CD14-positive monocyte (primary cell): ENCODE measurements at regions not wholly inside any gene's neighbourhood (a gene's known extent, or its start where the extent isn't known, plus 50 kb on each side); places are given as distances from the start of the nearest gene placed in this dataset.

Experiments
- DNase-seq, 3 donors: peaks; one replicate each; pipeline ENCODE4 v3.0.0-alpha.2; 2011 to 2022
- H2AFZ ChIP-seq: 2 replicates; pipeline ENCODE4 v1.6.0; 2012; ENCODE audit warnings: mild to moderate bottlenecking, low read depth, low read length, inconsistent platforms; ENCODE audit not compliant: insufficient read depth, poor library complexity, severe bottlenecking
- H3K27ac ChIP-seq, 2 donors: 1 replicate in 1 of 2; 2 replicates in 1 of 2; pipeline ENCODE4 v1.5.1; 2012 to 2013; ENCODE audit warnings: low read length in 2 of 2, control low read depth in 1 of 2, inconsistent platforms in 1 of 2, low read depth in 1 of 2, mild to moderate bottlenecking in 1 of 2
- H3K27me3 ChIP-seq, 2 donors: one replicate each; pipeline versions ENCODE4 v1.6.0 to v1.6.1; 2011 to 2013; ENCODE audit warnings: low read length in 2 of 2; ENCODE audit not compliant: control insufficient read depth in 2 of 2, insufficient read depth in 2 of 2
- H3K36me3 ChIP-seq, 2 donors: replicated peaks in 1 of 2; 1 replicate in 1 of 2; 2 replicates in 1 of 2; pipeline versions ENCODE4 v1.5.1 to v1.6.1; 2012 to 2013; ENCODE audit warnings: low read length in 2 of 2, control low read depth in 1 of 2, inconsistent platforms in 1 of 2, mild to moderate bottlenecking in 1 of 2; ENCODE audit not compliant: insufficient read depth in 2 of 2, control insufficient read depth in 1 of 2
- H3K4me1 ChIP-seq, 2 donors: 1 replicate in 1 of 2; 2 replicates in 1 of 2; pipeline versions ENCODE4 v1.5.1 to v1.6.1; 2012 to 2013; ENCODE audit warnings: low read length in 2 of 2, control low read depth in 1 of 2, inconsistent platforms in 1 of 2, mild to moderate bottlenecking in 1 of 2, moderate library complexity in 1 of 2; ENCODE audit not compliant: insufficient read depth in 2 of 2, control insufficient read depth in 1 of 2
- H3K4me2 ChIP-seq: replicated peaks from 2 replicates; pipeline ENCODE3; 2012; ENCODE audit warnings: low read length, moderate library complexity, mild to moderate bottlenecking; ENCODE audit not compliant: poor library complexity, severe bottlenecking; ENCODE audit errors: extremely low read depth
- H3K4me3 ChIP-seq, 3 experiments: fragments of 200-600 bp in 1 of 3; sonication (generic) in 1 of 3; replicated peaks in 1 of 3; 1 replicate in 2 of 3; 2 replicates in 1 of 3; pipeline ENCODE4 v1.5.1; 2011 to 2013; ENCODE audit warnings: low read length in 3 of 3, mild to moderate bottlenecking in 3 of 3, control low read depth in 2 of 3, low read depth in 2 of 3, inconsistent platforms in 1 of 3, moderate library complexity in 1 of 3
- H3K79me2 ChIP-seq: 2 replicates; pipeline ENCODE4 v1.6.0; 2012; ENCODE audit warnings: mild to moderate bottlenecking, control low read depth, inconsistent platforms, low read length, moderate library complexity; ENCODE audit not compliant: insufficient read depth
- H3K9ac ChIP-seq: 2 replicates; pipeline ENCODE4 v1.6.0; 2017; ENCODE audit warnings: low read length, mild to moderate bottlenecking; ENCODE audit not compliant: insufficient read depth, poor library complexity, severe bottlenecking
- H3K9me3 ChIP-seq, 2 donors: replicated peaks in 1 of 2; 1 replicate in 1 of 2; 2 replicates in 1 of 2; pipeline versions ENCODE4 v1.5.1 to v1.6.1; 2012 to 2013; ENCODE audit warnings: low read length in 2 of 2, control low read depth in 1 of 2; ENCODE audit not compliant: control insufficient read depth in 1 of 2, insufficient read depth in 1 of 2
- H4K20me1 ChIP-seq: 2 replicates; pipeline ENCODE4 v1.6.0; 2012; ENCODE audit warnings: mild to moderate bottlenecking, low read length, control low read depth, moderate library complexity; ENCODE audit not compliant: insufficient read depth
- H3K27ac Mint-ChIP-seq, 7 donors: one replicate each; pipeline ENCODE4 v1.8.0; 2020; ENCODE audit warnings: mild to moderate bottlenecking in 7 of 7, mixed read lengths in 7 of 7, moderate library complexity in 6 of 7, inconsistent platforms in 2 of 7
- H3K27me3 Mint-ChIP-seq, 3 donors: one replicate each; pipeline ENCODE4 v1.8.0; 2021 to 2022; ENCODE audit warnings: low read depth in 3 of 3, mild to moderate bottlenecking in 3 of 3, mixed read lengths in 3 of 3, moderate library complexity in 3 of 3, inconsistent platforms in 1 of 3
- H3K36me3 Mint-ChIP-seq, 2 donors: one replicate each; pipeline ENCODE4 v1.8.0; 2020; ENCODE audit warnings: mixed read lengths in 2 of 2, inconsistent platforms in 1 of 2, mild to moderate bottlenecking in 1 of 2
- H3K4me1 Mint-ChIP-seq: one replicate; pipeline ENCODE4 v1.8.0; 2020; ENCODE audit warnings: mild to moderate bottlenecking, mixed read lengths
- H3K4me3 Mint-ChIP-seq, 2 donors: one replicate each; pipeline ENCODE4 v1.8.0; 2020; ENCODE audit warnings: mild to moderate bottlenecking in 2 of 2, mixed read lengths in 2 of 2, moderate library complexity in 1 of 2
- H3K9me3 Mint-ChIP-seq, 7 donors: one replicate each; pipeline ENCODE4 v1.8.0; 2020 to 2022; ENCODE audit warnings: mixed read lengths in 7 of 7, mild to moderate bottlenecking in 6 of 7, moderate library complexity in 6 of 7, inconsistent platforms in 2 of 7
- whole genome bisulfite sequencing: methylation state at CpG from one replicate; pipeline ENCODE4 v1.1.5; 2013; ENCODE audit warnings: missing lambda C conversion rate; ENCODE audit not compliant: insufficient coverage; 5-methylcytosine and 5-hydroxymethylcytosine counted together
- intact Hi-C, 2 donors: fragments of 100-400 bp; cut with micrococcal nuclease; formaldehyde crosslinking; loops; one replicate each; pipeline versions ENCODE4 v1.15.0 to v1.15.1; 2023
- TF ChIP-seq, protein P1 (sequence below): fragments of 200-600 bp; IDR thresholded peaks from one replicate; pipeline ENCODE4 v1.8.0; 2022; ENCODE audit warnings: antibody characterized with exemption, mild to moderate bottlenecking

DNA sequence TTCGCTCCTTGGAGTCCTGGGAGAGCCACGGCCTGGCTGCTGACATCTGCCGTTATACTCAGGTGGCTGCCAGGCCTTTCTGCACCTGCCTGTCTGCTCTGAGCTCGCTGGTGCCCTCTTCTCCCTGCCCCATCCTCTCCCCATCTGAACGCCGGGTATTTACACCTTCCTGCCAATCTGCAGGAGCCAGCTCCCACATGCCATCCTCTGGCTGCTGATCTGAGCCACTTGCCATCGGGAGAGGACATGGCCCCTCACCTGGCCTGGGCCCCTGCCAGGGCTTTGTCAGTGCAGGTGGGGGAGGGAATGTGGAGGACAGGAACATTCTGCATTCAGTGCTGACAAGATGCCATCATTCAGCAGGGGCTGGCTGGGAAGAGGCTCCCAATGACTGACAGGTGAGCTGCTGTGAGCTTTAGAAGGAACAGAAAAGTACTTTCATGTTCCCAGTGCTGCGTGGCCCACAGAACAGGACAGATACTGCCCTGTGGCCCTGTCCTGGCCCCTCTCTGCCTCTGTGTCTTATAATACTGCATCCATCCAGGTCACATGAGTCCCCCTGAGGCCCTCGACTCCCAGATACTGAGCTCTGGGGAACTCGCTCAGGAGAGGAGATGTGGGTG, 96.3 kb upstream of the ZNF469 start:
- no peaks in the 10 kb centered on the region for H4K20me1 ChIP-seq
- WGBS, result 90% methylated on average over 9 of the region's 10 CpGs
- H3K9me3 ChIP-seq, result peaks cover 53 to 76% of the 10 kb centered on the region in 2 donors
- no peaks in the 10 kb centered on the region for H3K79me2 ChIP-seq
- no peak overlapping the region for H3K9ac ChIP-seq
- H3K4me2 ChIP-seq, result no peak overlapping the region
- H3K4me1 ChIP-seq, result no peaks in the 10 kb centered on the region
- Mint-ChIP-seq H3K4me1 (peaks cover 3% of the 10 kb centered on the region), H3K4me3 (no peak overlapping the region), H3K36me3 (no peaks in the 10 kb centered on the region), H3K27me3 (peaks cover 0 to 1% (median 0%) of the 10 kb centered on the region in 3 donors), H3K9me3 (peaks cover 12 to 37% (median 15%) of the 10 kb centered on the region in 7 donors), H3K27ac (no peak overlapping the region)
- H2AFZ ChIP-seq, result no peak overlapping the region
- H3K4me3 ChIP-seq, result no peak overlapping the region
- no peak overlapping the region for H3K27ac ChIP-seq
- no peaks in the 10 kb centered on the region for H3K36me3 ChIP-seq
- TF ChIP-seq, protein P1, sequence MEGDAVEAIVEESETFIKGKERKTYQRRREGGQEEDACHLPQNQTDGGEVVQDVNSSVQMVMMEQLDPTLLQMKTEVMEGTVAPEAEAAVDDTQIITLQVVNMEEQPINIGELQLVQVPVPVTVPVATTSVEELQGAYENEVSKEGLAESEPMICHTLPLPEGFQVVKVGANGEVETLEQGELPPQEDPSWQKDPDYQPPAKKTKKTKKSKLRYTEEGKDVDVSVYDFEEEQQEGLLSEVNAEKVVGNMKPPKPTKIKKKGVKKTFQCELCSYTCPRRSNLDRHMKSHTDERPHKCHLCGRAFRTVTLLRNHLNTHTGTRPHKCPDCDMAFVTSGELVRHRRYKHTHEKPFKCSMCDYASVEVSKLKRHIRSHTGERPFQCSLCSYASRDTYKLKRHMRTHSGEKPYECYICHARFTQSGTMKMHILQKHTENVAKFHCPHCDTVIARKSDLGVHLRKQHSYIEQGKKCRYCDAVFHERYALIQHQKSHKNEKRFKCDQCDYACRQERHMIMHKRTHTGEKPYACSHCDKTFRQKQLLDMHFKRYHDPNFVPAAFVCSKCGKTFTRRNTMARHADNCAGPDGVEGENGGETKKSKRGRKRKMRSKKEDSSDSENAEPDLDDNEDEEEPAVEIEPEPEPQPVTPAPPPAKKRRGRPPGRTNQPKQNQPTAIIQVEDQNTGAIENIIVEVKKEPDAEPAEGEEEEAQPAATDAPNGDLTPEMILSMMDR, result no peak
- no peaks in the 10 kb centered on the region for H3K27me3 ChIP-seq
- DNase-seq, result no peak
- intact Hi-C loops, result no loop called here

DNA sequence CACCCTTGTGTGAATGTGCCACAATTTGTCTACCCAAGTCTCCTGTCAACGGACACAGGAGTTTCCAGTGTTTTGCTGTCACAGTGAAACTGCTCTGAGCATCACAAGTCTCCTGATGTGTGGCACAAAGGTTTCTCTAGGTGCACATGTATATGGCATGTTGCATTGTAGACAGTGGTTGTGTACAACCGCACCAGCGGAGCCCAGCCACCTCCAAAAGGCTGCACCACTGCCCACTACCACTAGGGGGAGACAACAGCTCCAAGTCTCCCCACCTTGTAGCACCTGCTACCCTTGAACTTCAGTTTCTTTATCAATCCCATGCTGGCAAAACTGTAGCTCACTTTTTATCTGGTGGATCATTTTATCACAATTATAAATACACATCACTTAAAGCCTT, 95.5 kb upstream of the ZNF469 start:
- Mint-ChIP-seq H3K27ac (no peak overlapping the region), H3K4me1 (peaks cover 3% of the 10 kb centered on the region), H3K27me3 (peaks cover 0 to 1% (median 0%) of the 10 kb centered on the region in 3 donors), H3K4me3 (no peak overlapping the region), H3K36me3 (no peaks in the 10 kb centered on the region), H3K9me3 (peaks cover 7 to 37% (median 15%) of the 10 kb centered on the region in 7 donors)
- DNase-seq, result no peak
- no peaks in the 10 kb centered on the region for H3K36me3 ChIP-seq
- TF ChIP-seq, protein P1, result peak; percentile 56
- no peaks in the 10 kb centered on the region for H4K20me1 ChIP-seq
- 100% methylated on average over 2 of the region's 3 CpGs for WGBS
- no peak overlapping the region for H3K9ac ChIP-seq
- peaks cover 48 to 69% of the 10 kb centered on the region in 2 donors for H3K9me3 ChIP-seq
- intact Hi-C loops, result no loop called here
- no peaks in the 10 kb centered on the region for H3K27me3 ChIP-seq
- no peak overlapping the region for H2AFZ ChIP-seq
- no peak overlapping the region for H3K4me3 ChIP-seq
- no peak overlapping the region for H3K4me2 ChIP-seq
- no peaks in the 10 kb centered on the region for H3K4me1 ChIP-seq
- H3K79me2 ChIP-seq, result no peaks in the 10 kb centered on the region
- H3K27ac ChIP-seq, result no peak overlapping the region
